GM12891 (cell line): ENCODE measurements at regions not wholly inside any gene's neighbourhood (a gene's known extent, or its start where the extent isn't known, plus 50 kb on each side); places are given as distances from the start of the nearest gene placed in this dataset.
"Not testable (repeated sequence)": the region's sequence is repeated elsewhere in the genome, so short reads cannot be mapped to it uniquely, and the experiment has no call there.

ENCODE experiments used
- POLR2A ChIP-seq: IDR thresholded peaks from 2 replicates; pipeline ENCODE4 v1.6.1; 2011; ENCODE audit warnings: low read depth, low read length, control low read depth
- POLR2AphosphoS5 ChIP-seq: IDR thresholded peaks from 2 replicates; pipeline ENCODE4 v1.6.1; 2011; ENCODE audit warnings: low read depth, low read length, control low read depth
- TAF1 ChIP-seq: IDR thresholded peaks from 2 replicates; pipeline ENCODE4 v1.6.1; 2011; ENCODE audit warnings: low read depth, low read length, control low read depth

DNA sequence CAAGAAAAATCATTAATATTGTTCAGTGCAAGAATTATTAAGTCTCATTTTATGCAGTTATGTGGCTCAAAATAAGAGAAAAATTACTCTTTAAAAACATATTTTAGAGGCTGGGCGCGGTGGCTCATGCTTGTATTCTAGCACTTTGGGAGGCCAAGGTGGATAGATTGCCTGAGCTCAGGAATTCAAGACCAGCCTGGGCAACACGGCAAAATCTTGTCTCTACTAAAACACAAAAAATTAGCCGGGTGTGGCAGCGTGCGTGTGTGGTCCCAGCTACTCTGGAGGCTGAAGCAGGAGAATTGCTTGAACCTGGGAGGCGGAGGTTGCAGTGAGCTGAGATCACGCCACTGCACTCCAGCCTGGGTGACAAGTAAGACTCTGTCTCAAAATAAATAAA lies 87.9 kb upstream of the STK39 start:
- not testable (repeated sequence) for TF ChIP-seq POLR2A, POLR2AphosphoS5, TAF1
